Motor neuron (in vitro differentiated cells): ENCODE measurements at regions not wholly inside any gene's neighbourhood (a gene's known extent, or its start where the extent isn't known, plus 50 kb on each side); places are given as distances from the start of the nearest gene placed in this dataset.
"Not testable (repeated sequence)": the region's sequence is repeated elsewhere in the genome, so short reads cannot be mapped to it uniquely, and the experiment has no call there.

Experiments used
- ATAC-seq, 8 experiments: fragments of 200-7000 bp; cut with Tn5 transposase; replicated peaks in 6 of 8; 2 replicates each; pipeline ENCODE4 v1.8.0; 2021; ENCODE audit warnings: mild to moderate bottlenecking in 8 of 8, moderate library complexity in 8 of 8
- H3K27ac ChIP-seq, 2 donors: fragments of 250-450 bp; sonication (Bioruptor Pico); 2 replicates each; pipeline ENCODE4 v1.9.0; 2021; ENCODE audit warnings: antibody characterized with exemption in 2 of 2, mild to moderate bottlenecking in 2 of 2, moderate library complexity in 1 of 2
- H3K4me1 ChIP-seq, 2 donors: fragments of 250-450 bp; sonication (Bioruptor Pico); replicated peaks in 1 of 2; 2 replicates each; pipeline ENCODE4 v1.6.1; 2021; ENCODE audit warnings: antibody characterized with exemption in 2 of 2, mild to moderate bottlenecking in 2 of 2, moderate library complexity in 1 of 2
- H3K4me3 ChIP-seq, 5 donors: fragments of 250-450 bp; sonication (Bioruptor Pico); 2 replicates each; pipeline ENCODE4 v1.9.0; 2021; ENCODE audit warnings: antibody characterized with exemption in 5 of 5, mild to moderate bottlenecking in 5 of 5, moderate library complexity in 4 of 5
- WGBS, 10 experiments: fragments of 450-650 bp; shearing (Covaris generic); methylation state at CpG; one replicate each; pipeline ENCODE4 v1.0.0; 2022; 5-methylcytosine and 5-hydroxymethylcytosine counted together
- in situ Hi-C, 9 experiments: fragments of 400-800 bp; cut with MboI; loops; one replicate each; pipeline ENCODE4 v1.15.0; 2021; ENCODE audit warnings: low sequenced_read_pairs in 9 of 9, low pct_unique_long_range_greater_than_20kb in 2 of 9; ENCODE audit not compliant: unreplicated experiment in 9 of 9

GRCh38 chr11:116344601-116345000, 428.2 kb downstream of the BUD13 start:
- H3K4me3 ChIP-seq: no peak overlapping the region
- no peak for ATAC-seq
- H3K27ac ChIP-seq: no peak overlapping the region
- 0 to 95% (median 14%) methylated on average over 1 to 4 of the region's 5 CpGs; no CpG with 5 or more reads in 3 of the 10 experiments for WGBS, 10 experiments
- in situ Hi-C loops: no loop called here
- peaks cover 17% of the 10 kb centered on the region in 2 donors for H3K4me1 ChIP-seq

GRCh38 chr11:116343270-116343669, 429.5 kb downstream of the BUD13 start:
- no peak for ATAC-seq

GRCh38 chr11:116342148-116342547, 430.6 kb downstream of the BUD13 start:
- Histone ChIP-seq H3K27ac (no peak overlapping the region), H3K4me3 (no peak overlapping the region), H3K4me1 (no peaks in the 10 kb centered on the region)
- WGBS, 10 experiments: 20 to 100% (median 78%) methylated on average over 1 to 7 of the region's 7 CpGs; no CpG with 5 or more reads in 1 of the 10 experiments
- in situ Hi-C loops: no loop called here
- ATAC-seq: no peak

More at GRCh38 chr11:116343270-116343669, 429.5 kb downstream of the BUD13 start:
- Histone ChIP-seq H3K4me1 (peaks cover 3% of the 10 kb centered on the region in 2 donors), H3K27ac (no peak overlapping the region), H3K4me3 (no peak overlapping the region)
- WGBS, 10 experiments: 0 to 100% (median 88%) methylated on average over 1 to 3 of the region's 3 CpGs; no CpG with 5 or more reads in 3 of the 10 experiments
- in situ Hi-C loops: no loop called here

GRCh38 chr11:116339306-116340098, 433.3 kb downstream of the BUD13 start:
- no peak overlapping the region for H3K4me3 ChIP-seq
- ATAC-seq: no peak
- in situ Hi-C loops: no loop called here
- 5 to 100% (median 64%) methylated on average over 1 to 8 of the region's 9 CpGs for WGBS, 10 experiments
- H3K27ac ChIP-seq: no peak overlapping the region
- H3K4me1 ChIP-seq: peaks cover 5 to 6% of the 10 kb centered on the region in 2 donors

GRCh38 chr11:116338500-116338899, 434.3 kb downstream of the BUD13 start:
- ATAC-seq, H3K4me1 ChIP-seq, H3K27ac ChIP-seq, in situ Hi-C loops, H3K4me3 ChIP-seq: not testable (repeated sequence)
- WGBS, 10 experiments: 0 to 100% (median 89%) methylated on average over 1 to 4 of the region's 4 CpGs; no CpG with 5 or more reads in 1 of the 10 experiments

- no peak overlapping the region for H3K27ac ChIP-seq
- peaks cover 17 to 23% of the 10 kb centered on the region in 2 donors for H3K4me1 ChIP-seq
- 63 to 100% (median 80%) methylated on average over 1 of the region's 1 CpG; no CpG with 5 or more reads in 7 of the 10 experiments for WGBS, 10 experiments
- peak in 3 of 8 experiments; percentile 36 to 45 (median 38) for ATAC-seq
- in situ Hi-C loops: no loop called here
- H3K4me3 ChIP-seq: no peak overlapping the region
Observed at GRCh38 chr11:116336540-116336939, 436.2 kb downstream of the BUD13 start.

GRCh38 chr11:116335891-116336290, 436.9 kb downstream of the BUD13 start:
- in situ Hi-C loops: no loop called here
- WGBS, 10 experiments: 0 to 100% methylated on average over 3 of the region's 3 CpGs; no CpG with 5 or more reads in 8 of the 10 experiments
- ATAC-seq: no peak

GRCh38 chr11:116335078-116335477, 437.7 kb downstream of the BUD13 start:
- Histone ChIP-seq H3K27ac (no peak overlapping the region), H3K4me1 (peaks cover 17 to 31% of the 10 kb centered on the region in 2 donors), H3K4me3 (no peak overlapping the region)
- no peak for ATAC-seq
- in situ Hi-C loops: no loop called here
- WGBS, 10 experiments: 0% methylated on average over 1 of the region's 1 CpG; no CpG with 5 or more reads in 9 of the 10 experiments

More at GRCh38 chr11:116335891-116336290, 436.9 kb downstream of the BUD13 start:
- Histone ChIP-seq H3K4me1 (peaks cover 17 to 25% of the 10 kb centered on the region in 2 donors), H3K4me3 (no peak overlapping the region), H3K27ac (no peak overlapping the region)

- H3K4me3 ChIP-seq: no peak overlapping the region
- in situ Hi-C loops: no loop called here
- peaks cover 17 to 31% of the 10 kb centered on the region in 2 donors for H3K4me1 ChIP-seq
- no peak overlapping the region for H3K27ac ChIP-seq
- WGBS, 10 experiments: 63 to 100% methylated on average over 2 to 3 of the region's 3 CpGs; no CpG with 5 or more reads in 8 of the 10 experiments
- ATAC-seq: no peak
Observed at GRCh38 chr11:116334596-116334995, 438.2 kb downstream of the BUD13 start.

- peak overlapping the region in 1 of 2 donors; percentile 38 for H3K27ac ChIP-seq
- in situ Hi-C loops: no loop called here
- no peak overlapping the region for H3K4me3 ChIP-seq
- H3K4me1 ChIP-seq: peaks cover 17 to 31% of the 10 kb centered on the region in 2 donors
- WGBS, 10 experiments: 0 to 100% (median 0%) methylated on average over 1 to 2 of the region's 3 CpGs; no CpG with 5 or more reads in 3 of the 10 experiments
- peak in 3 of 8 experiments; percentile 25 to 62 (median 33) for ATAC-seq
Observed at GRCh38 chr11:116333001-116333535, 439.7 kb downstream of the BUD13 start.

- 33 to 66% (median 50%) methylated on average over 1 to 7 of the region's 8 CpGs; no CpG with 5 or more reads in 3 of the 10 experiments for whole genome bisulfite sequencing, 10 experiments
- H3K27ac ChIP-seq: peak overlapping the region; percentile 6 to 17
- H3K4me3 ChIP-seq: no peak overlapping the region
- peak in 4 of 8 experiments; percentile 16 to 75 (median 38) for ATAC-seq
- in situ Hi-C loops: no loop called here
- peaks cover 17 to 31% of the 10 kb centered on the region in 2 donors for H3K4me1 ChIP-seq
Observed at GRCh38 chr11:116332391-116332790, 440.4 kb downstream of the BUD13 start.

GRCh38 chr11:116331381-116331780, 441.4 kb downstream of the BUD13 start:
- H3K4me1 ChIP-seq: peaks cover 14 to 31% of the 10 kb centered on the region in 2 donors
- in situ Hi-C loops: no loop called here
- H3K27ac ChIP-seq: peak overlapping the region in 1 of 2 donors; percentile 41
- WGBS, 10 experiments: 0 to 100% (median 83%) methylated on average over 1 to 2 of the region's 4 CpGs; no CpG with 5 or more reads in 3 of the 10 experiments
- H3K4me3 ChIP-seq: no peak overlapping the region
- ATAC-seq: no peak
